PC-3 (cell line): ENCODE measurements at regions not wholly inside any gene's neighbourhood (a gene's known extent, or its start where the extent isn't known, plus 50 kb on each side); places are given as distances from the start of the nearest gene placed in this dataset.

Experiments used
- EZH2 ChIP-seq: fragments of 300-600 bp; sonication (generic); IDR thresholded peaks from one replicate; pipeline ENCODE4 v1.6.1; 2017; ENCODE audit warnings: antibody characterized with exemption, mild to moderate bottlenecking, low read length; ENCODE audit not compliant: unreplicated experiment
- EZH2phosphoT487 ChIP-seq: fragments of 300-600 bp; sonication (generic); IDR thresholded peaks from 2 replicates; pipeline ENCODE4 v1.6.1; 2018; ENCODE audit warnings: mild to moderate bottlenecking, antibody characterized with exemption, low read length, borderline replicate concordance
- TF ChIP-seq, protein P1 (sequence below): fragments of 300-600 bp; sonication (generic); conservative IDR thresholded peaks from 2 replicates; pipeline ENCODE4 v1.5.1; 2017; ENCODE audit warnings: antibody characterized with exemption, low read depth, mild to moderate bottlenecking, low read length

GRCh38 chr13:111552891-111553655 is 232.6 kb downstream of the TEX29 start:
- TF ChIP-seq, protein P1, sequence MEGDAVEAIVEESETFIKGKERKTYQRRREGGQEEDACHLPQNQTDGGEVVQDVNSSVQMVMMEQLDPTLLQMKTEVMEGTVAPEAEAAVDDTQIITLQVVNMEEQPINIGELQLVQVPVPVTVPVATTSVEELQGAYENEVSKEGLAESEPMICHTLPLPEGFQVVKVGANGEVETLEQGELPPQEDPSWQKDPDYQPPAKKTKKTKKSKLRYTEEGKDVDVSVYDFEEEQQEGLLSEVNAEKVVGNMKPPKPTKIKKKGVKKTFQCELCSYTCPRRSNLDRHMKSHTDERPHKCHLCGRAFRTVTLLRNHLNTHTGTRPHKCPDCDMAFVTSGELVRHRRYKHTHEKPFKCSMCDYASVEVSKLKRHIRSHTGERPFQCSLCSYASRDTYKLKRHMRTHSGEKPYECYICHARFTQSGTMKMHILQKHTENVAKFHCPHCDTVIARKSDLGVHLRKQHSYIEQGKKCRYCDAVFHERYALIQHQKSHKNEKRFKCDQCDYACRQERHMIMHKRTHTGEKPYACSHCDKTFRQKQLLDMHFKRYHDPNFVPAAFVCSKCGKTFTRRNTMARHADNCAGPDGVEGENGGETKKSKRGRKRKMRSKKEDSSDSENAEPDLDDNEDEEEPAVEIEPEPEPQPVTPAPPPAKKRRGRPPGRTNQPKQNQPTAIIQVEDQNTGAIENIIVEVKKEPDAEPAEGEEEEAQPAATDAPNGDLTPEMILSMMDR: no peak
- TF ChIP-seq EZH2 (no peak), EZH2phosphoT487 (no peak)
